Putamen (tissue), 1 donor: ENCODE measurements at regions not wholly inside any gene's neighbourhood (a gene's known extent, or its start where the extent isn't known, plus 50 kb on each side); places are given as distances from the start of the nearest gene placed in this dataset.

Experiments
- DNase-seq: peaks from one replicate; pipeline ENCODE4 v3.0.0-alpha.2; 2016; ENCODE audit warnings: low spot score

DNA sequence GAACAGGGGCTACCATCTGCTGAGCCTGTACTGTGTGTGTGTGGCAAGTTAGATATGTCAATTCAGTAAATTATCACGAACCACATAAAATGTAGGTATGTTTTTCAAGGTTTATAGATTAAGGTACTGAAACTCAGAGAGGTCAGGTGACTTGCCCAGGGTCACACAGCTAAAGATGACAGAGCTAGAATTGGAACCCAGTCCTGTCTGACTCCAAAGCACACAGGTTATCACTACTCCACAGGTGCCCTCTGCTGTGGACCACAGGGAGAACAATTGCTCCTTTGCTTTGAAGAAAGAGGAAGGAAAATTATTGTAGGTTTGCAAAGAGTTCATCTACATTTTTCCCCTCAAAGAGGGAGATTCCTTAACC lies 229.7 kb upstream of the AGAP1 start:
- no peak for DNase-seq

DNA sequence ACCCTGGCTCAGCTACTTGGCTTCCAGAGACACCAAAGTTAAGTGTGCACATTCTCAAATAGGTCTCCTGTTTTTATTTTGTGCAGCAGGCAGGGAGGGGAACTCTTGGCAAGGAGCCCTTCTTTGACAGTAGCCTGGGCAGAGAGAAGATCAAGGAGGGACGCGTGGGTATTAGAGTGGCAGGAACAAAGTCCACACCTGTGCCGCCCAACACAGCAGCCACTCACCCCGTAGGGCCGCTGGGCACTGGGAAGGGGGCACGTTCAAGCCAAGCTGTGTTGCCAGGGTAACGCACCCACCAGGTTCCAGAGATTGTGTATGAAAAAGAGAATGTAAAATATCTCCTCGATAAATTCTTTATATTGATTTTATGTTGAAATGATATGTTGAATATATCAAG lies 229.3 kb upstream of the AGAP1 start:
- DNase-seq: no peak

DNA sequence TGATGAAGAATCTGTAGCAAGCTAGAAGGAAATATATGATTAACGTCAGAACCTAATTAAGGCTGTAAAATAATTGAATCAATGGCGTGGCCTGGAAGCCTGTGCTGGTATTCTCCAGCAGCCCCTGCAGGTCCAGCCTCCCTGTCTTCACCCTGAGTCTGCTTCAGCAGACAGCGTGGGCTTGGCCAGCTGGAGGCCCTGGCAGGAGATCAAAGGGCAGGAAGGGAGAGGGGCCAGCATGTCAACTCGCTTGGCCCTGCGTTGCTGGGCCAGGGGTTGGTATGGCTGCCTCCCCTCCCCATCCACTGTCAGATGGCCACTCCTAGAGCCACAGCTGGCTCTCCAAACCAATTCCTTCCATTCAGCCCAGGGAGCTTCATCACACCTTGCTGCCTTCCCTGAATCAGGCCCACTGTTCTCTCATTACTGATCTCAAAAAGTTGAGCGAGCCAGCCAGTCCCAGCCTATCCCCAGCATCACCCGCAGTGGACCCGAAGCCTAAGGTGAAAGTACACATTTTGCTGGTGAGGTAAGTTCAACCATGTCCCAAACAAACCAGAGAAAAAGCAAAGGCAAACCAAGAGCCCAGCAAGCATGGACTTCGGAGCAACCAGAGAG lies 228.4 kb upstream of the AGAP1 start:
- DNase-seq: no peak

DNA sequence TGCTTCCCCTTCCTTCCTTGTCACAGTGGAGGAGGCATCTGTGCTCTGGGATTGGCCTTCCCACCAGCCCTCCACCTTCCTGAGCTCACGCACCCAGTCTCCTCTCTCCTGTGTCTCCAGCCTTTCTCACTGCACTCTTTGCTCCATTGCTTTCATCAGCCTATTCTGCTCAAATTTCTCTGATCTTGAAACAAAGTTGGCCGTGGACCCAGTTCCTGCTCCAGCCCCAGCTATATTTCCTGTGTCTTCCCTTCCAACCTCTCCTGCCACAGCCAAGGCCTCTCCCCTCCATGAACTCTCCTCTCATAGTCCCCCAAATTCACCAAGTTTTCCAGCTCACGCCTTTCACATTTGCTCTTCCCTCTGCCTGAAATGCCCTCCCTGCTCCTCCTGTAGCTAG lies 226.6 kb upstream of the AGAP1 start:
- no peak for DNase-seq

DNA sequence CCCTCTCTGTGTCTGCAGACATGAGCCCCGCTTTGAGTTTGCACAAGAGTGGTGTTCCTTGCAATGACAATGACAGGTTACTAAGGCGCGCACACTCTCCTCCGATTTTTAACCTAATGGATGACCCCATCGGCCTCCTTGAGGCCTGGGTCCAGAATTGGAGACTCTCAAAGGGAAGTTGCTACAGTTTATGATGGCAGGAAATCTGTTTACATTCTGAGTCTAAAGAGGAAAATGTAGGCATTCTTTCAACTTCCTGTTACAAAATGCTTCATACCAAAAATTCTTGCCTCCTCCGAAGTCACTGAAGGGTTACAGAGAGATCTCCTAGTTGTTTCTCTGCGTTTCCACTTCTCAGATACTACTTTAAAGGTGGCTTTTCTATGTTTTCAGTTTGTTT lies 225.3 kb upstream of the AGAP1 start:
- DNase-seq: no peak

DNA sequence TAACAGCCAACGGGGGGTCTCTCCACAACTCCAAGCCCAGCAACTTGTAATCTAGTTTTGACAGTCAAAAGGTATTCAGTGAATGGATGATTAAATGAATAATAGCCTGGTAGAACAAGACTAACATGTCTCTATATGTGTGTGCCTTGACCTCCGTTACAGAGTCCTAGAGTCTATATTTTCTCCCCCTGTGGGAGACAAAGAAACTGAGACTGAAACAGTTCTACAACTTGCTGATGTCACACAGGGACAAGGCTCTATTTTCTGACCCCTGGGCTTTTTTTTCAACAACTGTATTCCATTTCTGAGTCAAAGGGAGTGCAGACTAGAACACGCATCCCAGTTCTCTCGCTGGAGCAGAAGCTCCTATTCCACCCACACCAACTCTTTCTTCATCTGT lies 223.6 kb upstream of the AGAP1 start:
- DNase-seq: no peak

DNA sequence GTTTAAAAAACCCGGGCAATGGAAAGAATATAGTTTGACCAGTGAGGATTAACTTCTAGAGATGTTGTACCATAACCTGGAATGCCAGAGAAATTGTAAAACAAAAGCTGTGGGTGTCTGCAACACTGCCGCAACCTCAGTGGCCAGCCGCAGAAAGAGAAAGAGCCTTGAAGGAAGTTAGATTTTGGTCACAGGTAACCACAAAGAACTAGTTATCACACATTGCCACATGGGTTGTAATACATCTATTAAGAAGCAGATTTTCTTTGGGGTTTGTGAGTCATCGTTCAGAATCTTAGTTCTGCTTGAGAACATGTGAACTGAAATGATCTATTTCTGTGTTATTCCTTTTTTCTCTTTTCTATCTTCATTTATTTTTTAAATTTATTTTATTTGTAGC lies 222.9 kb upstream of the AGAP1 start:
- DNase-seq: no peak

DNA sequence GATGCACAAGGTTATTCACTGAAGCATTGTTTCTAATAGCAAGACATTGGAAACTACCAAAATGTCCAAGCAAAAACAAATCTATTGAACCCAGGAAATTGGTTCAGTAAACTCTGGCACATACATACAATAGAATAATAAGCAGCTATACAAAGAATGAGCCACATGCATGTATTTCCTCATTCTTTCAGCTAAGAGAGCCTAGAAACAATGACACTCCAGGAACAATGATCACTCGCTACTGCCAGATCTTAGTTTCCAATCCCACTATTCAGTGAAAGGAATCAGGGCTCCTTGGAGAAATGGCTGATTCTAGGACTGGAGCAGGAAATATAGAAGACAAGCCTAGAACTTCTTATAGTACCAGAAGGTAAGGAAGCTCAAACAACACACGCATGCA lies 221.9 kb upstream of the AGAP1 start:
- DNase-seq: no peak

DNA sequence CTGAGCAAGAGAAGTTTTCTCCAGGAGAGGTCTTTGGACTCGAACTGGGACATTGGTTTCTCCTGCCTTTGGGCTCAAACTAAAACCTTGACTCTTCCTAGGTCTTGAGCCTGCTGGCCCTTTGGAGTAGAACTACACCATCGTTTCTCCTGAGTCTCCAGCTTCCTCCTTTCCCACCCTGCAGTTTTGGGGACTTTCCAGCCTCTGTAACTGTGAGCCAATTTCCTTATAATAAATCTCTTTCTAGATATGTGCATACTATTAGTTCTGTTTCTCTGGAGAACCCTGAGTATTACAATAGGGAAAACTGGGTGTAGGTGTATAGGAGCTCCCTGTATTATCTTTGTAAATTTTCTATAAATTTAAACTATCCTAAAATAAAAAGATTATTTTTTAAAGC lies 219.8 kb upstream of the AGAP1 start:
- DNase-seq: no peak

DNA sequence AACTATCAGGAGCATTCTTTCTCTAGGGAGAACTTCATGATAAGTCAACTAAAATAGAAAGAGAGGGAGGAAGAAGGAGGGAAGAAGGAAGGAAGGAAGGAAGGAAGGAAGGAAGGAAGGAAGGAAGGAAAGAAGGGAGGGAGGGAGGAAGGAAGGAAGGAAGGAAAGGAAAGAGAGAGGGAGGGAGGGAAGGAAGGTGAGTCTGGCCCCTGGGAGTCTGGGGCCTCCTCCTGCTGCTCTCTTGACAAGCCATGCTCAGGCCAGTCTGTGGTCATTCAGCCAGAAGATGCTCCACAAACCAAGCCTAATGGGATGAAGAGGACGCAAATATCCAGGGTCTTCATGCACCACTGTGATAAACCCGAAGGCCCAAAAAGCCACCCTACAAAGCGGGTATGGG lies 216.4 kb upstream of the AGAP1 start:
- no peak for DNase-seq

DNA sequence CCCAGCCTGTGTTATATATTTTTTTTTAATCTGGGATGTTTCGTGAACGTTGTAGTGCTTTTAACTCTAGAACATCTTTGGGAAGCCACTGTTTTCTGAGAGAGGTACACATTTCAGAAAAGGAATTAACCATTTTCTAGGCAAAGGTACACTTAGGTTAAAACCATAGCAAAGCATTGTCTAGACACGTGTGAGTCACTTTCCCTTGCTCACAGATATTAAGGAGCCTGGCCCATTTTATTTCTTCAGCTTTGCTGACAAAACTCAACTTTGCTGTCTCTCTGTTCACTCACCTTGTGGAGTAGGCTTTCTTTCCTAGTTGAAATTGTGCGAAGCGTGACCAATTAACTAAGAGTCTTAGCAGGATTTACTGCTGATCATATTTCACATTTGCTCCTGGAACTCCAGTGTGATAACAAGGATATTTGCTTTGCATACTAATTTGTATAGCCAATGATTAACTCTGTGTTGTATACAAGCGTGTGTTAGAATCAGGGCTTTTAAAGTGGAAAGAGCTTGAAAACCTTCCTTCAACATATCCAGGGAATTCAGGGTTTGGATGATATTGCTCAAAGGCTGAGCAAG lies 215.0 kb upstream of the AGAP1 start:
- no peak for DNase-seq

DNA sequence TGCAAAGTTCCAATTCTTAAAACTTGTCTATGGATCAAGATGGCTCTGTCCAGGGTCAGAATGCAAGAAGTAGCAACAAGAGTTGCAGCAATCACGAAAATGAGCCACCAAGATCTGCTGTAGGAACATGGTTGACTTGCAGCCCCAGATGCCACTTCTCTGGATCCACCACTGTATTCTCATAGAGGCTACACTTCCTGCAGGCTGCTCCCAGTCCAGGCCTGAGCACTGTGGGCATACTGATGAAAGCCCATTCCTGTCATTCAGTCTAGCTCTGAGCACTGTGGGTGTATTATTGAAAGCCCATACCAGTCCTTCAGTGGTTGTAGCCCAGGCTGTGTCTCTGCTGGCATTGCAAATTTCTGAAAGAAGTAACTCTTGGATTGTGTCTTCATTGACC lies 213.9 kb upstream of the AGAP1 start:
- no peak for DNase-seq

DNA sequence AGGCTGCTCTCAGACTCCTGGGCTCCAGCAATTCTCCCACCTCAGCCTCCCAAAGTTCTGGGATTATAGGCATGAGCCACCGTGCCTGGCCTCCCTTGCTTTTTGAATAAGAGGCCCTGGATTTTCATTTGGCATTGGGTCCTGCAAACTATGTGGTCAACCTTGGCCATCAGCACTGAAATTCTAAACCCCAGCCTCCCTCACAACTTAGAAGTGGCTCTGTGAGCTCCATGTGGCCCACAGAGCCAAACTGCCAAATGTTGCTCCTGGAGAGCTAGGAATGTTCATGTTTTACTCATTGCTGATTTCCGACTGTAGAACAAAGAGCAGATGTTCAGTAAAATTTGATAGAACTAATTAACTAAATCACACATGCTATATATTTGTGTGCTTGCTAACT lies 210.6 kb upstream of the AGAP1 start:
- DNase-seq: no peak

DNA sequence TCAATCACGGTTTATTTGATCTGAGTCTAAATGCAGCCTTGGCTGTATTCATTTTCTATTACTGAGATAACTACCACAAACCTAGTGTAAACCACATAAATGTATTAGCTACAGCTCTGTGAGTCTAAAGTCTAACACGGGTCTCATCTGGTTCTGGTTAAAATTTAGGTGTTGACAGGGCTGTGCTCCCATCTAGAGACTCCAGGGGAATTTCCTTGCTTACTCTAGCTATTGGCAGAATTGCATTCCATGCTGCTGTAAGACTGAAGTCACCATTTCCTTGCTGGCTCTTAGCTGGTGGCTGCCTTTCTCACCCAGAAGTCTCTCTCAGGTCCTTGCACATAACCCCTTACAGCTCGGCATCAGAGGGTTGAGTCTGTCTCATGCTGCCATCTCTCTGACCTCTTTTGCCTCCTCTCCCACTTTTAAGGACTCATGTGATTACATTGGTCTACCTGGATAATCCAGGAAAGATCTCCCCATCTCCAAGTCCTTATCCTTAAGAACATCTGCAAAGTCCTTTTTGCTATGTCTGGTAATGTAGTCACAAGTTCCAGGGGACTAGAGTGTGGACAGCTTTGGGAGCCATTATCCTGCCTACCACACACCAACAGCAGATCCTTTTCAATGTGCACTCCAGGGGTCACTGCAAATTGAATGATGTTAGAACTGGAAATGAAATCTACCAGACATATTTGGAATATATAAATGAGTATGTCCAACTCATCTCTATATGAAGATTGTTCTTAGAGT lies 207.0 kb upstream of the AGAP1 start:
- DNase-seq: no peak

DNA sequence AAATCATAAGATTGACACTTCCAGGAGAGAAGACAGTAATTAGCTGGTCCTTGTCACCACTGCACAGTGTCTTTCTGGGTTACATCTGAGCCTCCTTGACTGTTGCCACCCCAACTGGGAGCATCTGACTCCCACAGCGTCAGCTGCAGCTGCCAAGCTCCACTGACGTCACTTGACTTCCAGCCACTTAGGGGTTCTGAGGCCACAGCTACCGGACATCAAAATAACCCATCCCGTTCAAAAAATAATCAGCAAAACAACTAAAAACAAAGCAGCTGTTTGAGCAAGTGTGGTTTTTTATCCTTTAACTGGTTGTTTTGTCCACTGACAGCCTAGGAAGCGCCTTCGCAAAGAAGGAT lies 206.5 kb upstream of the AGAP1 start:
- DNase-seq: peak; percentile 63

DNA sequence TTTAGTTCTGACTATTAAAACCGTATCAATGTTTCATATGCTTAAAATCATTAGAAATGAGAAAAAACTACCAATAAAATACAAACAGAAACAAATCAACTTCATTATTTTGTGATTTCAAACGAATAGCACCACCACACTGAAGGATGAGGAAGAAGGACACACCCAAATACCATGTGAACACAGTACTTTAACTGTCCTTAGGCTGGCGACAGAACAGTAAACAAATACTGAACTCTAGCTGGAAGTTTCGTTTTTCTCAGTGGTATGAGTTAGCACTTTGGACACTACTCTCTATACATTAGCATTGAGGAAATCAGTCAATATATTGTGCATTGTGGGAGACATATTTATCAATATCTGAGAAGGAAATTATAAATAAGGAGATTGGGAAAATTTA lies 202.4 kb upstream of the AGAP1 start:
- DNase-seq: no peak

DNA sequence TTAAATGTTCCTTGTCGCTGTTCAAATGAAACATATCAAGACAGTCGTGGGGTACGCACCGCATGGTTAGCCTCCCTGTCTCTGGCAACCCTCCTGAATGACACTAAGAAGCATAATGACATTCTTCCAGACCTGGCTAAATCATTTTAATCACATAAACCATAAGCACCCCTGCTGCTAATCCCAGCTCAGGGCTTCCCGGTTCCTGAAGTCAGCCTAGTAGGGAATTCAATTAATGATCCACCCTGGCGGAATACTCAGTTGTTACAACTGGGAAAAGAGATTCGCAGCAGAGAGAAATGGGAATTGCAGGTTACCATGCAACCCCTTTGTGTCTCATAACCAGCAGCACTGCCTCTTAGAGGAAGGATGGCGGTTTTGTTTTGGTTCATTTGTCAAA lies 200.8 kb upstream of the AGAP1 start:
- DNase-seq: no peak

DNA sequence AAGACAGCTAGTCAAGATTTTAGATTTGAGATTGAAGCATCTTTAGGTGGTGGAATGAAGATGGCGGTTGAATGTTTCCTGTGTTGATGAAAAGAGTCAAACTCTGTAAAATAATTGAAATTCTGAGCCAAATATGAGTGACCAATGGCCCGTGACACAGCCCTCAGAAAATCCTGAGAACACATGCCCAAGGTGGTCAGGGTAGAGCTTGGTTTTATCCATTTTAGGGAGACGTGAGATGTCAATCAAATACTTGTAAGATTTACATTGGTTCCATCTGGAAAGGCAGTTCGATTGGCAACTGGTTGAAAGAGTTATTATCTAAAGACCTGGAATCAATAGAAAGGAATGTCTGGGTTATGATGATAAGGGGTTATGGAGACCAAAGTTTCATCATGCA lies 198.0 kb upstream of the AGAP1 start:
- no peak for DNase-seq

DNA sequence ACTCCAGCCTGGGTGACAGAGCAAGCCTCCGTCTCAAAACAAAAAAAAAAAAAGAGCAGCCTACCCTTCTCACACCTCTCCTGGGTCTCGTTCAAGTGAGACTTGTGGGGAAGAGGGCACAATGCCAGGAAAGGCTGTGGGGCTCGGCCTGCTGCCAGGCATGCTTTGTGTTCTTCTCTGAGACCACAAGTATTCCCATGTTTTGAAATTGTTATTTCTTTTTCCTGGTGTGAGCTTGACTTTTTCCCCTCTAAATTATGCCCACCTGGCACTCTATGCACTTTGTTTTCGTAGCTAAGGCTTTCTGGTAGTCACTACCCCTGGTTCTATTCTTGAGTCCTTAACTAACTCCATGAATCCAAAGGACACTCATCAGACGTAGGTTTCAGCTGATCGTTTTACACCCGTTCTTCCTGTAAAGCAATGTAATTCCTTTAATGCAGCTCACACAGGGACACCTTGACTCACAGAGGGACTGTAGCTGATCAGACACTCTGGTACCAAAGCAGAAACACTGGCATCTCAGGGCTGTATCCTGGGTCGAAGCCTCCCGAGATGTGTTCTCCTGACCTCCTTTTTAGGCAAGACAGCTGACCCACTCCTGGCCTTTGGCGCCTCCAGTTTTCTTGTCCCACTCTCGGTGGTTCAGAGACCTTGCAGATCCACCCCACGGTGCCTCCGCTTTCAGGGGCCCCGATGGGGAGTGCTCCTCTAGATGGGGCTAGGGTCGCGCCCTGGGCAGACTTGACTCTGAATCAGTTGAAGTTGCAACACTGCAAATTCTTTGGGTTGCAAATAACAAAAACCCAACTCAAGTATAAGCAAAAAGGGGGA lies 193.3 kb upstream of the AGAP1 start:
- DNase-seq: no peak

DNA sequence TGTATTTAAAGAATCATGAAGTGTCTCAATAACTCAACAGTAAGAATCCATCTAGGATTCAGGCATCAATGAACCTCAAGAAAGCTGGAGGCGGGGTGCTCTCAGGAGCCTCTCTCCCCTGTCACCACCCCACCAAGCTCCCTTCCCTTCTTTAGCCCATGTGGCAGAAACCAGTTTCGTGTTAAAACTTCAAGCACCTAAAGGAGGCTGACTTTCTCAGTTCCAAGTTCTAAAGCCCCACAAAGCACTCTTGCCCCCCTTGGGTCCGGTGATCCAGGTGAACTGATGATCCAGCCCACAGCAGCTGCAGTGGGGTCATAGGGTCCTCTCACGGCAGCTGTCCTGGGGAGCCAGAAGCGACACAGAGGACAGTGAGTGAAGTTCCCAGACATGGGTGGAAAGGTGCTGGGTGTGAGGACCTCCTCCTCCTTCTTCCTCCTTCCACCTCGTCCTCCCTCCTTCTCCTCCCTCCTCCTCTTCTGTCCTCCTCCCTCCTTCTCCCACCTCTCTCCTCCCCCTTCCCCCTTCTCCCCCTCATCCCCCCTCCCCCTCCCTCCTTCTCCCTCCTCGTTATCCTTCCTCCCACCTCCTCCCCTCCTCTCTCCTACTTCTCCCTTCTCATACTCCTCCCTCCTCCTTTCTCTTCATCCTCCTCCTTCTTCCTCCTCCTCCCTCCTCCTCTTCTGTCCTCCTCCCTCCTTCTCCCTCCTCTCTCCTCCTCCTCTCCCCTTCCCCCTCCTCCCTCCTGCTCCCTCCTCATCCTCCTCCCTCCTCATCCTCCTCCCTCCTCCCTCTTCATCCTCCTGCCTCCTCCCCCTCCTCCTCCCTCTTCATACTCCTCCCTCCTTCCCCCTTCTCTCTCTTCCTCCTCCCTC lies 192.4 kb upstream of the AGAP1 start:
- DNase-seq: no peak

DNA sequence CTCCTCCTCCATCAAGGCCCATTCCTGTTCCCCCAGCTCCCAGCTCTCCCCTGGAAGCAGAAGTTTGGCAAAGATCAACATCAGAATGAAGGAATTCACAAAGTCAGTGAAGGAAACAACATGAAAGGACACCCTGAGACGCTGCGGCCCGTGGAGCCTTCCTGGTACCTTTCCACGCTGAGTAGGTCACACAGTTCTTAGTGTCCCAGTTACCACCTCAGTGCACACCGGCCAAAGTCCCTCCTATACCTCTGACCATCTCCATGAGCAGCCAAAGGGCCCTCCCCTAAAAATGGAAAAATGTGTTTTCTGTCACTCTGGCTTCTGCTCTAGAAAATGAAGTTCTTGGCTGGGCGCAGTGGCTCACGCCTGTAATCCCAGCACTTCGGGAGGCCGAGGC lies 191.6 kb upstream of the AGAP1 start:
- no peak for DNase-seq
